ENCODE measurements at regions not wholly inside any gene's neighbourhood (a gene's known extent, or its start where the extent isn't known, plus 50 kb on each side); places are given as distances from the start of the nearest gene placed in this dataset.
A peak's percentile ranks its signal among the peaks of the same experiment; 100 is the strongest.

GRCh38 chr1:17994046-17994445, 113.6 kb upstream of the IGSF21 start:
- Histone ChIP-seq H3K27ac (no peak overlapping the region), H3K4me3 (no peak overlapping the region), H3K27me3 (peaks cover 0 to 32% (median 16%) of the 10 kb centered on the region in 7 donors), H3K4me1 (no peaks in the 10 kb centered on the region), H3K9me3 (no peaks in the 10 kb centered on the region), H3K36me3 (no peaks in the 10 kb centered on the region)
- intact Hi-C loops (cut with DNase I) = no loop called here
- ATAC-seq (no peak), DNase-seq (no peak)
- 70 to 75% methylated on average over 5 of the region's 5 CpGs for WGBS, 2 donors
- TF ChIP-seq, protein P1, sequence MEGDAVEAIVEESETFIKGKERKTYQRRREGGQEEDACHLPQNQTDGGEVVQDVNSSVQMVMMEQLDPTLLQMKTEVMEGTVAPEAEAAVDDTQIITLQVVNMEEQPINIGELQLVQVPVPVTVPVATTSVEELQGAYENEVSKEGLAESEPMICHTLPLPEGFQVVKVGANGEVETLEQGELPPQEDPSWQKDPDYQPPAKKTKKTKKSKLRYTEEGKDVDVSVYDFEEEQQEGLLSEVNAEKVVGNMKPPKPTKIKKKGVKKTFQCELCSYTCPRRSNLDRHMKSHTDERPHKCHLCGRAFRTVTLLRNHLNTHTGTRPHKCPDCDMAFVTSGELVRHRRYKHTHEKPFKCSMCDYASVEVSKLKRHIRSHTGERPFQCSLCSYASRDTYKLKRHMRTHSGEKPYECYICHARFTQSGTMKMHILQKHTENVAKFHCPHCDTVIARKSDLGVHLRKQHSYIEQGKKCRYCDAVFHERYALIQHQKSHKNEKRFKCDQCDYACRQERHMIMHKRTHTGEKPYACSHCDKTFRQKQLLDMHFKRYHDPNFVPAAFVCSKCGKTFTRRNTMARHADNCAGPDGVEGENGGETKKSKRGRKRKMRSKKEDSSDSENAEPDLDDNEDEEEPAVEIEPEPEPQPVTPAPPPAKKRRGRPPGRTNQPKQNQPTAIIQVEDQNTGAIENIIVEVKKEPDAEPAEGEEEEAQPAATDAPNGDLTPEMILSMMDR (IDR thresholded peaks at IDR 0.05) = no peak

GRCh38 chr1:17995480-17995879, 112.1 kb upstream of the IGSF21 start:
- H3K36me3 ChIP-seq = no peaks in the 10 kb centered on the region
- H3K27me3 ChIP-seq = peaks cover 0 to 31% (median 16%) of the 10 kb centered on the region in 7 donors
- TF ChIP-seq, protein P1 (IDR thresholded peaks at IDR 0.05) = no peak
- 74 to 96% methylated on average over 1 of the region's 1 CpG for WGBS, 2 donors
- no peak overlapping the region for H3K27ac ChIP-seq
- intact Hi-C loops (cut with DNase I) = no loop called here
- no peaks in the 10 kb centered on the region for H3K4me1 ChIP-seq
- no peaks in the 10 kb centered on the region for H3K9me3 ChIP-seq
- no peak overlapping the region for H3K4me3 ChIP-seq
- DNase-seq = no peak
- ATAC-seq = no peak

- TF ChIP-seq, protein P1 (IDR thresholded peaks at IDR 0.05) = peak in 4 of 9 donors; percentile 9 to 22 (median 20)
- ATAC-seq = no peak
- Histone ChIP-seq H3K4me3 (no peak overlapping the region), H3K27me3 (peaks cover 0 to 39% (median 19%) of the 10 kb centered on the region in 7 donors), H3K36me3 (no peaks in the 10 kb centered on the region), H3K9me3 (no peaks in the 10 kb centered on the region), H3K27ac (no peak overlapping the region), H3K4me1 (no peaks in the 10 kb centered on the region)
- 61 to 71% methylated on average over 6 of the region's 6 CpGs for WGBS, 2 donors
- no peak for DNase-seq
- intact Hi-C loops (cut with DNase I) = no loop called here
Observed at GRCh38 chr1:17998889-17999288, 108.7 kb upstream of the IGSF21 start.

DNA sequence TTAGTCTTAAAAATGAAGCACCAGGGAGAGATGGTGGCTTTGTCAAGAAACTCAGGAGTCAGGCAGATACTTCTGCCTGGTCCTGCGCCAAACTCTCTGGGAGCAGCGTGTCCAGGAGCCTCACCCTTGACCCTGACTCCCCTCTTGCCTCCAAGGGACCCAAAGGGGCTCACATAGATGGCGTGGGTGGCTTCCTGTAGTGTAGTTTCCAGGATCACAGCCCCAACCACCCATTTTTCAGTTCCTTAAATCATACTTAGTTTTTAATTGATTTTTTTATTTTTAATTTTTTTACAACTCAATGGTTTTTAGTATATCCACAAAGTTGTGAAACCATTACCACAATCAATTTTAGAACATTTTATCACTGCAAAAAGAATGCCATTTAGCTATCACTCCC, 107.7 kb upstream of the IGSF21 start:
- peaks cover 0 to 47% (median 19%) of the 10 kb centered on the region in 7 donors for H3K27me3 ChIP-seq
- H3K36me3 ChIP-seq = no peaks in the 10 kb centered on the region
- DNase-seq = no peak

More for the DNA sequence above, 107.7 kb upstream of the IGSF21 start:
- ATAC-seq = no peak
- TF ChIP-seq, protein P1 (IDR thresholded peaks at IDR 0.05) = no peak
- Histone ChIP-seq H3K4me1 (no peaks in the 10 kb centered on the region), H3K9me3 (no peaks in the 10 kb centered on the region), H3K27ac (no peak overlapping the region), H3K4me3 (no peak overlapping the region)
- intact Hi-C loops (cut with DNase I) = no loop called here
- 61 to 66% methylated on average over 3 of the region's 3 CpGs for WGBS, 2 donors
